HTR-8/SVneo (cell line): ENCODE measurements at regions not wholly inside any gene's neighbourhood (a gene's known extent, or its start where the extent isn't known, plus 50 kb on each side); places are given as distances from the start of the nearest gene placed in this dataset.

Experiments
- DNase-seq: peaks from one replicate; pipeline ENCODE4 v3.0.0; 2011; ENCODE audit warnings: low spot score, mixed read lengths; ENCODE audit not compliant: insufficient read length
- FAIRE-seq: peaks from 2 replicates; lab custom pipeline; 2011; peaks lifted over from hg19 to GRCh38; lab: Jason Lieb, UNC

- FAIRE-seq, result no peak
These were observed 102.4 kb upstream of the CNR1 start for GRCh38 chr6:88268508-88268907.

GRCh38 chr6:88266126-88266525, 100.0 kb upstream of the CNR1 start:
- FAIRE-seq (no peak), DNase-seq (no peak)

More at GRCh38 chr6:88268508-88268907, 102.4 kb upstream of the CNR1 start:
- DNase-seq, result no peak

- FAIRE-seq, result no peak
These were observed 97.4 kb upstream of the CNR1 start for GRCh38 chr6:88263591-88263990.

GRCh38 chr6:88262332-88262731, 96.2 kb upstream of the CNR1 start:
- no peak for DNase-seq
- no peak for FAIRE-seq

More at GRCh38 chr6:88263591-88263990, 97.4 kb upstream of the CNR1 start:
- DNase-seq, result no peak

- FAIRE-seq (no peak), DNase-seq (no peak)
These were observed 85.2 kb upstream of the CNR1 start for GRCh38 chr6:88251301-88251700.

- no peak for FAIRE-seq
- no peak for DNase-seq
These were observed 82.7 kb upstream of the CNR1 start for GRCh38 chr6:88248709-88249321.

- no peak for DNase-seq
- FAIRE-seq, result no peak
These were observed 80.5 kb upstream of the CNR1 start for GRCh38 chr6:88246654-88247053.

- FAIRE-seq, result no peak
- DNase-seq, result no peak
These were observed 78.6 kb upstream of the CNR1 start for GRCh38 chr6:88244721-88245120.

GRCh38 chr6:88238901-88239300, 72.8 kb upstream of the CNR1 start:
- FAIRE-seq (no peak), DNase-seq (no peak)

- FAIRE-seq, result no peak
These were observed 71.9 kb upstream of the CNR1 start for GRCh38 chr6:88238065-88238464.

GRCh38 chr6:88236612-88237360, 70.6 kb upstream of the CNR1 start:
- DNase-seq, result no peak
- no peak for FAIRE-seq

More at GRCh38 chr6:88238065-88238464, 71.9 kb upstream of the CNR1 start:
- no peak for DNase-seq

- no peak for FAIRE-seq
- DNase-seq, result no peak
These were observed 66.6 kb upstream of the CNR1 start for GRCh38 chr6:88232753-88233152.

GRCh38 chr6:88223298-88223697, 57.2 kb upstream of the CNR1 start:
- DNase-seq, result no peak
- FAIRE-seq, result peak; percentile 69

GRCh38 chr6:88220493-88220892, 54.3 kb upstream of the CNR1 start:
- DNase-seq, result no peak

GRCh38 chr6:88216182-88216581, 50.0 kb upstream of the CNR1 start:
- no peak for FAIRE-seq
- DNase-seq, result no peak

More at GRCh38 chr6:88220493-88220892, 54.3 kb upstream of the CNR1 start:
- FAIRE-seq, result no peak
